Transverse colon (tissue), 4 donors: ENCODE measurements at regions not wholly inside any gene's neighbourhood (a gene's known extent, or its start where the extent isn't known, plus 50 kb on each side); places are given as distances from the start of the nearest gene placed in this dataset.

Source experiments
- EP300 ChIP-seq: sonication (generic); formaldehyde crosslinking; IDR thresholded peaks from one replicate; pipeline ENCODE4 v1.6.1; 2017; ENCODE audit warnings: antibody characterized with exemption, low read depth
- POLR2A ChIP-seq: fragments of 450-650 bp; IDR thresholded peaks from one replicate; pipeline ENCODE4 v1.6.1; 2016; ENCODE audit warnings: antibody characterized with exemption, mild to moderate bottlenecking, moderate library complexity
- POLR2AphosphoS5 ChIP-seq, 3 donors: sonication (generic); formaldehyde crosslinking; IDR thresholded peaks; one replicate each; pipeline ENCODE4 v1.6.1; 2016; ENCODE audit warnings: antibody characterized with exemption in 3 of 3
- TF ChIP-seq, protein P1 (sequence below), 5 experiments: fragments of 200-600 bp in 3 of 5; fragments of 450-650 bp in 2 of 5; sonication (generic) in 3 of 5; IDR thresholded peaks; 1 replicate in 2 of 5; 2 replicates in 3 of 5; pipeline ENCODE4 v1.5.1; 2016 to 2017; ENCODE audit warnings: antibody characterized with exemption in 5 of 5, inconsistent platforms in 3 of 5, mild to moderate bottlenecking in 2 of 5, moderate library complexity in 1 of 5

DNA sequence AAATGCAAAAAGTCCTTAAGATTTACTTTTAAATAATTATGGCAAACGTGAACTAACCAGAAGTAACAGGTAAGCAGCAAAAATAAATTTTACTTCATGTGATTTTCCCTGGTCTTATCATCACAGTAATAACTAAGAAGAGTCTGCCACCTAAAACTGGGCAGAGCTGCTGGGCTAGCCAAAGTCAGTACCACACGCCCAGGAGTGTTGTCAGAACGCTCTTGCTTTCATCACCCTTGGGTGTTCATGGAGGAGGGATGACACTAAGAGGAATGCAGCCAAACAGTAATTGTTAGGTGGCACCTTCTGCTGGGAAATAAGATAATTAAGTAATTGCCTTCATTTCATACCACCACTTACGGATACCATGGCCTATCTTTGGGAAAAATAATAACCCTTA lies 92.0 kb upstream of the NEUROD1 start:
- TF ChIP-seq, protein P1, sequence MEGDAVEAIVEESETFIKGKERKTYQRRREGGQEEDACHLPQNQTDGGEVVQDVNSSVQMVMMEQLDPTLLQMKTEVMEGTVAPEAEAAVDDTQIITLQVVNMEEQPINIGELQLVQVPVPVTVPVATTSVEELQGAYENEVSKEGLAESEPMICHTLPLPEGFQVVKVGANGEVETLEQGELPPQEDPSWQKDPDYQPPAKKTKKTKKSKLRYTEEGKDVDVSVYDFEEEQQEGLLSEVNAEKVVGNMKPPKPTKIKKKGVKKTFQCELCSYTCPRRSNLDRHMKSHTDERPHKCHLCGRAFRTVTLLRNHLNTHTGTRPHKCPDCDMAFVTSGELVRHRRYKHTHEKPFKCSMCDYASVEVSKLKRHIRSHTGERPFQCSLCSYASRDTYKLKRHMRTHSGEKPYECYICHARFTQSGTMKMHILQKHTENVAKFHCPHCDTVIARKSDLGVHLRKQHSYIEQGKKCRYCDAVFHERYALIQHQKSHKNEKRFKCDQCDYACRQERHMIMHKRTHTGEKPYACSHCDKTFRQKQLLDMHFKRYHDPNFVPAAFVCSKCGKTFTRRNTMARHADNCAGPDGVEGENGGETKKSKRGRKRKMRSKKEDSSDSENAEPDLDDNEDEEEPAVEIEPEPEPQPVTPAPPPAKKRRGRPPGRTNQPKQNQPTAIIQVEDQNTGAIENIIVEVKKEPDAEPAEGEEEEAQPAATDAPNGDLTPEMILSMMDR (IDR thresholded peaks at IDR 0.05), result no peak
- no peak for TF ChIP-seq POLR2AphosphoS5 (IDR thresholded peaks at IDR 0.05)
- no peak for TF ChIP-seq POLR2A
- no peak for TF ChIP-seq EP300
